ENCODE measurements at regions not wholly inside any gene's neighbourhood (a gene's known extent, or its start where the extent isn't known, plus 50 kb on each side); places are given as distances from the start of the nearest gene placed in this dataset.

DNA sequence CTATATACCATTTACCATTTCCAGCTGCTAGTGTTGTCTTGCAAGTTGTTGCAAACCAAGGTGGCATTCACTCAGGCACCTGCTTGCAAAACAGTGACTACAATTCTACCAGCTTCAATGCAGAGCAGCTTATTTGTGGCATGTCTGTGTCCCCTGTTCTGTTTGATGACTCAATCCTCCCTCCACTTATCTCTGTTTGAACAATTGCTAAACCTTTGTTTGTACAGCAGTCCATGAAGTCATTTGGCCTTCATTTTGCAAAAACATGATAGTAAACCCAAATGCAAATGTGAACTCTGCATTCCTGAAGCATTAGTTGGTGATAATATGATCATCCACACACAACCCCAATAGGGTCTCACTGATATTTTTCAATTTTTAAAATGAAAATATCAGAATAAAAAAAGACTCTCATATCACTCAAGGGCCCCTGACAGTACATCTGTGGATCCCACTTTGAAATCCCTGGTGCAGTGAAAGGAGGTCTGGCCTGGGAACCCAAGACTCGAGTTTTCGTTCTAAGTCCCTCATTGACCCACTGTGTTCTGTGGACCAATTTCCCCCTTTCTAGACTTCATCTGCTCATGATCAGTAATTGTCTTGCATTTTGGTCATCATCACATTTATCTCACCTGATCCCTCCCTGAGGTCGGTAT lies 425.4 kb downstream of the RPS24 start:
- peaks cover 0 to 2% (median 0%) of the 10 kb centered on the region in 3 donors for H3K9me3 ChIP-seq (ENCODE audit: control extremely low read depth in 1 of 3, control insufficient read depth in 2 of 3, insufficient read depth in 1 of 3, low read length in 2 of 3)
- H3K4me1 Mint-ChIP-seq = no peaks in the 10 kb centered on the region
- no peak overlapping the region for H3K27ac Mint-ChIP-seq
- CTCF ChIA-PET = no interaction called here
- intact Hi-C loops (cut with micrococcal nuclease) = no loop called here
- peaks cover 0 to 8% (median 0%) of the 10 kb centered on the region in 4 experiments for H3K27me3 ChIP-seq (replicated peaks in 1 of 4; ENCODE audit: control extremely low read depth in 1 of 4, control insufficient read depth in 3 of 4, insufficient read depth in 4 of 4, low read length in 3 of 4)
- no peaks in the 10 kb centered on the region for H3K36me3 ChIP-seq (replicated peaks in 1 of 2; ENCODE audit: control extremely low read depth in 1 of 2, control insufficient read depth in 1 of 2, extremely low read depth in 1 of 2, insufficient read depth in 2 of 2, low read length in 1 of 2)
- no peak overlapping the region for H2AFZ ChIP-seq (ENCODE audit: insufficient read depth, low read depth, low read length, poor library complexity, severe bottlenecking)
- no peak for ATAC-seq (ENCODE audit: low read depth)
- 83% methylated on average over 2 of the region's 3 CpGs for WGBS (ENCODE audit: insufficient coverage)
- no peak overlapping the region for H3K4me3 Mint-ChIP-seq
- H3K27ac ChIP-seq (ENCODE audit: low read length in 2 of 2) = no peak overlapping the region
- H3K4me3 ChIP-seq (ENCODE audit: control extremely low read depth in 1 of 5, extremely low read depth in 1 of 5, insufficient read depth in 1 of 5, low read depth in 2 of 5, low read length in 4 of 5) = no peak overlapping the region
- no peak overlapping the region for H3K4me2 ChIP-seq (replicated peaks; ENCODE audit: low read depth, low read length, poor library complexity, severe bottlenecking)
- H3K9me3 Mint-ChIP-seq (ENCODE audit: insufficient read depth) = no peaks in the 10 kb centered on the region
- no peak for DNase-seq
- POLR2A ChIA-PET = no interaction called here
- TF ChIP-seq CTCF (IDR thresholded peaks at IDR 0.05) (no peak), EZH2 (IDR thresholded peaks at IDR 0.05; ENCODE audit: borderline replicate concordance, insufficient read depth, low read depth, low read length, poor library complexity, severe bottlenecking) (no peak)
- H3K4me1 ChIP-seq (ENCODE audit: control insufficient read depth in 2 of 2, insufficient read depth in 2 of 2, low read length in 2 of 2) = no peaks in the 10 kb centered on the region
- no peaks in the 10 kb centered on the region for H4K20me1 ChIP-seq (ENCODE audit: control insufficient read depth, insufficient read depth, low read length, poor library complexity, severe bottlenecking)
- H3K27me3 Mint-ChIP-seq = peaks cover 18% of the 10 kb centered on the region
- H3K9ac ChIP-seq (ENCODE audit: low read length) = no peak overlapping the region
- no peaks in the 10 kb centered on the region for H3K79me2 ChIP-seq (ENCODE audit: control insufficient read depth, insufficient read depth, low read length)

- Mint-ChIP-seq H3K27me3 (peaks cover 21% of the 10 kb centered on the region), H3K4me1 (no peaks in the 10 kb centered on the region), H3K9me3 (ENCODE audit: insufficient read depth) (no peaks in the 10 kb centered on the region), H3K4me3 (no peak overlapping the region), H3K27ac (no peak overlapping the region)
- H3K36me3 ChIP-seq (replicated peaks in 1 of 2; ENCODE audit: control extremely low read depth in 1 of 2, control insufficient read depth in 1 of 2, extremely low read depth in 1 of 2, insufficient read depth in 2 of 2, low read length in 1 of 2) = no peaks in the 10 kb centered on the region
- DNase-seq (no peak), ATAC-seq (ENCODE audit: low read depth) (no peak)
- WGBS (ENCODE audit: insufficient coverage) = 87% methylated on average over 2 of the region's 3 CpGs
- no peaks in the 10 kb centered on the region for H3K4me1 ChIP-seq (ENCODE audit: control insufficient read depth in 2 of 2, insufficient read depth in 2 of 2, low read length in 2 of 2)
- ChIA-PET POLR2A (no interaction called here), CTCF (no interaction called here)
- H3K79me2 ChIP-seq (ENCODE audit: control insufficient read depth, insufficient read depth, low read length) = no peaks in the 10 kb centered on the region
- TF ChIP-seq EZH2 (IDR thresholded peaks at IDR 0.05; ENCODE audit: borderline replicate concordance, insufficient read depth, low read depth, low read length, poor library complexity, severe bottlenecking) = no peak
- TF ChIP-seq CTCF (IDR thresholded peaks at IDR 0.05) = no peak
- H4K20me1 ChIP-seq (ENCODE audit: control insufficient read depth, insufficient read depth, low read length, poor library complexity, severe bottlenecking) = no peaks in the 10 kb centered on the region
- no peak overlapping the region for H3K4me2 ChIP-seq (replicated peaks; ENCODE audit: low read depth, low read length, poor library complexity, severe bottlenecking)
- peaks cover 0 to 2% (median 0%) of the 10 kb centered on the region in 3 donors for H3K9me3 ChIP-seq (ENCODE audit: control extremely low read depth in 1 of 3, control insufficient read depth in 2 of 3, insufficient read depth in 1 of 3, low read length in 2 of 3)
- H2AFZ ChIP-seq (ENCODE audit: insufficient read depth, low read depth, low read length, poor library complexity, severe bottlenecking) = no peak overlapping the region
- peaks cover 0 to 4% (median 0%) of the 10 kb centered on the region in 4 experiments for H3K27me3 ChIP-seq (replicated peaks in 1 of 4; ENCODE audit: control extremely low read depth in 1 of 4, control insufficient read depth in 3 of 4, insufficient read depth in 4 of 4, low read length in 3 of 4)
- H3K9ac ChIP-seq (ENCODE audit: low read length) = no peak overlapping the region
- no peak overlapping the region for H3K4me3 ChIP-seq (ENCODE audit: control extremely low read depth in 1 of 5, extremely low read depth in 1 of 5, insufficient read depth in 1 of 5, low read depth in 2 of 5, low read length in 4 of 5)
- no peak overlapping the region for H3K27ac ChIP-seq (ENCODE audit: low read length in 2 of 2)
- intact Hi-C loops (cut with micrococcal nuclease) = no loop called here
Measured at GRCh38 chr10:78459639-78460037, 426.0 kb downstream of the RPS24 start.
